Neural progenitor cell (in vitro differentiated cells): ENCODE measurements at regions not wholly inside any gene's neighbourhood (a gene's known extent, or its start where the extent isn't known, plus 50 kb on each side); places are given as distances from the start of the nearest gene placed in this dataset.
"Not testable (repeated sequence)": the region's sequence is repeated elsewhere in the genome, so short reads cannot be mapped to it uniquely, and the experiment has no call there.

ENCODE experiments used
- DNase-seq: peaks from one replicate; pipeline ENCODE4 v3.0.0-alpha.2; 2016; ENCODE audit warnings: low spot score
- H2AFZ ChIP-seq: fragments of 200-600 bp; sonication (generic); replicated peaks from 2 replicates; pipeline ENCODE4 v1.6.1; 2016; ENCODE audit warnings: antibody characterized with exemption
- H3F3A ChIP-seq: fragments of 200-600 bp; sonication (generic); 2 replicates; pipeline ENCODE4 v1.6.1; 2016; ENCODE audit warnings: antibody characterized with exemption, low read depth
- H3K27ac ChIP-seq: fragments of 200-600 bp; sonication (generic); 2 replicates; pipeline ENCODE4 v1.5.1; 2016; ENCODE audit warnings: mild to moderate bottlenecking
- H3K27me3 ChIP-seq: fragments of 200-600 bp; sonication (generic); 2 replicates; pipeline ENCODE4 v1.6.1; 2016; ENCODE audit warnings: mild to moderate bottlenecking, moderate library complexity
- H3K36me3 ChIP-seq: fragments of 200-600 bp; sonication (generic); 2 replicates; pipeline ENCODE4 v1.5.1; 2016
- H3K4me1 ChIP-seq: fragments of 200-600 bp; sonication (generic); 2 replicates; pipeline ENCODE4 v1.6.1; 2016; ENCODE audit warnings: mixed run types
- H3K4me2 ChIP-seq: fragments of 200-600 bp; sonication (generic); 2 replicates; pipeline ENCODE4 v1.6.1; 2016
- H3K4me3 ChIP-seq: fragments of 200-600 bp; sonication (generic); 2 replicates; pipeline ENCODE4 v1.5.1; 2016
- H3K79me2 ChIP-seq: fragments of 200-600 bp; sonication (generic); 2 replicates; pipeline ENCODE4 v1.6.1; 2016; ENCODE audit warnings: low read depth
- H3K9ac ChIP-seq: fragments of 200-600 bp; sonication (generic); 2 replicates; pipeline ENCODE4 v1.6.1; 2016
- H3K9me3 ChIP-seq: fragments of 200-600 bp; sonication (generic); 2 replicates; pipeline ENCODE4 v1.5.1; 2016; ENCODE audit warnings: low read depth
- H4K20me1 ChIP-seq: fragments of 200-600 bp; sonication (generic); 2 replicates; pipeline ENCODE4 v1.6.1; 2016; ENCODE audit warnings: low read depth
- H3K27ac Mint-ChIP-seq: 3 replicates; pipeline ENCODE4 v1.8.0; 2021; ENCODE audit warnings: mixed read lengths
- H3K27me3 Mint-ChIP-seq: 2 replicates; pipeline ENCODE4 v1.8.0; 2022; ENCODE audit warnings: low read depth, mild to moderate bottlenecking, inconsistent platforms, moderate library complexity, mixed read lengths; ENCODE audit not compliant: insufficient read depth
- H3K36me3 Mint-ChIP-seq: 3 replicates; pipeline ENCODE4 v1.8.0; 2021; ENCODE audit warnings: mixed read lengths
- H3K4me1 Mint-ChIP-seq: 3 replicates; pipeline ENCODE4 v1.8.0; 2021; ENCODE audit warnings: mixed read lengths
- H3K4me3 Mint-ChIP-seq: 3 replicates; pipeline ENCODE4 v1.8.0; 2021; ENCODE audit warnings: mild to moderate bottlenecking, moderate library complexity, mixed read lengths
- H3K9me3 Mint-ChIP-seq: 3 replicates; pipeline ENCODE4 v1.8.0; 2020; ENCODE audit warnings: mixed read lengths
- CTCF ChIP-seq: fragments of 200-600 bp; sonication (generic); IDR thresholded peaks from 2 replicates; pipeline ENCODE4 v1.5.1; 2017; ENCODE audit warnings: antibody characterized with exemption, mild to moderate bottlenecking
- EZH2 ChIP-seq: fragments of 200-600 bp; sonication (generic); IDR thresholded peaks from 2 replicates; pipeline ENCODE4 v1.6.1; 2017; ENCODE audit warnings: antibody characterized with exemption, mild to moderate bottlenecking, moderate library complexity
- EZH2phosphoT487 ChIP-seq: fragments of 200-600 bp; sonication (generic); IDR thresholded peaks from 2 replicates; pipeline ENCODE4 v1.6.1; 2017; ENCODE audit warnings: antibody characterized with exemption

- TF ChIP-seq CTCF (no peak), EZH2 (no peak), EZH2phosphoT487 (no peak)
- Mint-ChIP-seq H3K27ac (no peak overlapping the region), H3K36me3 (peaks cover 5% of the 10 kb centered on the region), H3K4me3 (no peak overlapping the region), H3K27me3 (no peaks in the 10 kb centered on the region), H3K4me1 (peaks cover 2% of the 10 kb centered on the region), H3K9me3 (peaks cover 5% of the 10 kb centered on the region)
- DNase-seq, result no peak
- no peaks in the 10 kb centered on the region for H3K9me3 ChIP-seq
- no peaks in the 10 kb centered on the region for H3K27me3 ChIP-seq
- H3K27ac ChIP-seq, result no peak overlapping the region
- no peak overlapping the region for H3K4me2 ChIP-seq
- no peak overlapping the region for H3K4me3 ChIP-seq
- H3K36me3 ChIP-seq, result no peaks in the 10 kb centered on the region
- H3K9ac ChIP-seq, result no peak overlapping the region
- H3K79me2 ChIP-seq, result no peaks in the 10 kb centered on the region
- H3F3A ChIP-seq, result no peaks in the 10 kb centered on the region
- no peaks in the 10 kb centered on the region for H3K4me1 ChIP-seq
- no peak overlapping the region for H2AFZ ChIP-seq
- no peaks in the 10 kb centered on the region for H4K20me1 ChIP-seq
These were observed 81.0 kb downstream of the RIN2 start for GRCh38 chr20:19839053-19839452.

DNA sequence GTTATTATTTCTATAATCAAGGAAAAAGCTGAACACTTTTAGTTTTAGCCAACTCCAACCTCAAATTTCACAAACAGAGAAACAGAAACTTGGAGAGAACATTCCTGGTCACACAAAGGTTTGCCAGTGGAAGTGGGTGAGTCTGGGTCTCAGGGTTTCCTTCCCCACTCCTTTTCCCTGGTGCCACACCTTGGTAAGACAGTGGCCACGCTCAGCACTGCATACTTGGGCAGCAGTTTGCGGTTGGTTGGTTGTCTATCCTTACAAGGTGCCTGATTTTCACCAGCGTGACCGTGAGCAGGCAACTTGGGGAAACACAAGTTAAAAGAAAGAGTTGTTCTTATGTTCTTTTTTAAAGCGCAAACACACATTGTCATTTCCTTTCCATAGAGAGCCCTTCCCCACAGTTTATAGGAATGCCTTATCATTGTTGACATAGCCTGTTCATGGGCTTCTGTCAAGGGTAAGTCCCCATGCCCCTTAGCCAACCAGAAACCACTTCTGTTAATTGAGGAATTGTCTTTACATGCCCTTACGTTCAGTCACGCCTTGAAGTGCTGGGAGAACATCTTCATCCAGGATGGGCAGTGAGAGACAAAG is 82.2 kb downstream of the RIN2 start:
- no peak overlapping the region for H3K4me3 ChIP-seq
- no peaks in the 10 kb centered on the region for H3F3A ChIP-seq
- no peak overlapping the region for H3K27ac Mint-ChIP-seq
- no peak overlapping the region for H3K9ac ChIP-seq
- H3K27me3 Mint-ChIP-seq, result no peaks in the 10 kb centered on the region
- no peak overlapping the region for H2AFZ ChIP-seq
- no peaks in the 10 kb centered on the region for H3K36me3 ChIP-seq
- DNase-seq, result no peak
- no peaks in the 10 kb centered on the region for H3K9me3 ChIP-seq
- H3K4me2 ChIP-seq, result no peak overlapping the region
- H3K4me1 ChIP-seq, result no peaks in the 10 kb centered on the region
- H3K4me3 Mint-ChIP-seq, result no peak overlapping the region
- no peak overlapping the region for H3K27ac ChIP-seq
- peaks cover 5% of the 10 kb centered on the region for H3K9me3 Mint-ChIP-seq
- H3K79me2 ChIP-seq, result no peaks in the 10 kb centered on the region
- H3K27me3 ChIP-seq, result no peaks in the 10 kb centered on the region
- H3K36me3 Mint-ChIP-seq, result peaks cover 6% of the 10 kb centered on the region
- H3K4me1 Mint-ChIP-seq, result peaks cover 2% of the 10 kb centered on the region
- TF ChIP-seq EZH2phosphoT487 (no peak), CTCF (no peak), EZH2 (no peak)
- H4K20me1 ChIP-seq, result no peaks in the 10 kb centered on the region

DNA sequence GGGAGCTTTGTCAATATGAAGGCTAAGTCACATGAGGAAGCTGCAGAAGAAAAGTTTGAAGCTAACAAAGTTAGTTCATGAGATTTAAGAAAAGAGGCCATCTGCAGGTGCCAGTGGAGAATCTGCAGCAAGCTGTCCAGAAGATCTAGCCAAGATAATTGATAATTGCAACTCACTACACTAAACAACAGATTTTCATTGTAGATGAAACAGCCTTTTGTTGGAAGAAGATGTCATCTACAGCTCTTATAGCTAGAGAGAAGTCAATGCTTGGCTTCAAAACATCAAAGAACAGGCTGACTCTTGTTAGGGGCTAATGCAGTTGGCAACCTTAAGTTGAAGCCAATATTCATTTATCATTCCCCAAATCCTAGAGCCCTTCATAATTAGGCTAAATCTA is 83.7 kb downstream of the RIN2 start:
- H3K4me3 Mint-ChIP-seq, result no peak overlapping the region
- Histone ChIP-seq H3K36me3 (no peaks in the 10 kb centered on the region), H3K4me1 (no peaks in the 10 kb centered on the region), H3F3A (no peaks in the 10 kb centered on the region), H3K4me3 (no peak overlapping the region), H3K27me3 (no peaks in the 10 kb centered on the region), H3K27ac (no peak overlapping the region), H4K20me1 (no peaks in the 10 kb centered on the region), H3K79me2 (no peaks in the 10 kb centered on the region), H3K9ac (no peak overlapping the region), H2AFZ (no peak overlapping the region), H3K4me2 (no peak overlapping the region), H3K9me3 (no peaks in the 10 kb centered on the region)
- H3K27me3 Mint-ChIP-seq, result no peaks in the 10 kb centered on the region
- peaks cover 5% of the 10 kb centered on the region for H3K9me3 Mint-ChIP-seq
- no peak for TF ChIP-seq EZH2phosphoT487
- no peak for TF ChIP-seq EZH2
- no peak for TF ChIP-seq CTCF
- peaks cover 2% of the 10 kb centered on the region for H3K4me1 Mint-ChIP-seq
- H3K27ac Mint-ChIP-seq, result no peak overlapping the region
- no peak for DNase-seq
- H3K36me3 Mint-ChIP-seq, result peaks cover 8% of the 10 kb centered on the region

- H3K4me2 ChIP-seq, H3K79me2 ChIP-seq, H3K27me3 Mint-ChIP-seq, H3K36me3 ChIP-seq, H3K4me1 Mint-ChIP-seq, H3K27me3 ChIP-seq, H3K36me3 Mint-ChIP-seq, H3K4me1 ChIP-seq, H3F3A ChIP-seq, DNase-seq, H3K9ac ChIP-seq, H4K20me1 ChIP-seq, H3K9me3 Mint-ChIP-seq, H3K9me3 ChIP-seq, H3K4me3 ChIP-seq, H3K4me3 Mint-ChIP-seq, H3K27ac Mint-ChIP-seq, H3K27ac ChIP-seq, H2AFZ ChIP-seq: not testable (repeated sequence)
These were observed 86.8 kb downstream of the RIN2 start for GRCh38 chr20:19844850-19845249.
